Immature natural killer cell (primary cell): ENCODE measurements at regions not wholly inside any gene's neighbourhood (a gene's known extent, or its start where the extent isn't known, plus 50 kb on each side); places are given as distances from the start of the nearest gene placed in this dataset.

ENCODE experiments used
- DNase-seq, 3 donors: peaks; one replicate each; pipeline ENCODE4 v3.0.0; 2022; ENCODE audit warnings: mixed read lengths in 1 of 3
- H3K27ac Mint-ChIP-seq, 6 donors: one replicate each; pipeline ENCODE4 v1.8.0; 2020; ENCODE audit warnings: mixed read lengths in 6 of 6, mild to moderate bottlenecking in 5 of 6, inconsistent platforms in 4 of 6, moderate library complexity in 3 of 6
- H3K27me3 Mint-ChIP-seq, 3 donors: one replicate each; pipeline ENCODE4 v1.8.0; 2020 to 2021; ENCODE audit warnings: low read depth in 3 of 3, mild to moderate bottlenecking in 3 of 3, mixed read lengths in 3 of 3, moderate library complexity in 3 of 3, inconsistent platforms in 1 of 3
- H3K36me3 Mint-ChIP-seq, 3 donors: one replicate each; pipeline ENCODE4 v1.8.0; 2020; ENCODE audit warnings: mixed read lengths in 3 of 3, inconsistent platforms in 2 of 3, mild to moderate bottlenecking in 2 of 3
- H3K4me1 Mint-ChIP-seq, 2 donors: one replicate each; pipeline ENCODE4 v1.8.0; 2020; ENCODE audit warnings: inconsistent platforms in 2 of 2, mild to moderate bottlenecking in 2 of 2, mixed read lengths in 2 of 2, moderate library complexity in 1 of 2
- H3K4me3 Mint-ChIP-seq, 5 donors: one replicate each; pipeline ENCODE4 v1.8.0; 2020; ENCODE audit warnings: mild to moderate bottlenecking in 5 of 5, mixed read lengths in 5 of 5, inconsistent platforms in 3 of 5, moderate library complexity in 3 of 5
- H3K9me3 Mint-ChIP-seq, 6 donors: one replicate each; pipeline ENCODE4 v1.8.0; 2020; ENCODE audit warnings: mild to moderate bottlenecking in 6 of 6, mixed read lengths in 6 of 6, inconsistent platforms in 4 of 6, moderate library complexity in 3 of 6

- Mint-ChIP-seq H3K4me1 (no peaks in the 10 kb centered on the region), H3K4me3 (no peak overlapping the region), H3K36me3 (peaks cover 0 to 5% (median 0%) of the 10 kb centered on the region in 3 donors), H3K9me3 (peaks cover 0 to 5% (median 1%) of the 10 kb centered on the region in 6 donors), H3K27ac (no peak overlapping the region), H3K27me3 (peaks cover 10 to 14% (median 13%) of the 10 kb centered on the region in 3 donors)
- DNase-seq, result no peak
Measured at GRCh38 chr22:48118654-48119053, 1356.2 kb downstream of the TBC1D22A start.

- H3K27me3 Mint-ChIP-seq, result peaks cover 8 to 11% (median 11%) of the 10 kb centered on the region in 3 donors
- no peak overlapping the region for H3K27ac Mint-ChIP-seq
- H3K4me3 Mint-ChIP-seq, result no peak overlapping the region
- H3K36me3 Mint-ChIP-seq, result no peaks in the 10 kb centered on the region
- H3K9me3 Mint-ChIP-seq, result peaks cover 0 to 4% (median 0%) of the 10 kb centered on the region in 6 donors
- H3K4me1 Mint-ChIP-seq, result peaks cover 0 to 6% of the 10 kb centered on the region in 2 donors
- no peak for DNase-seq
Measured at GRCh38 chr22:48116871-48117270, 1354.4 kb downstream of the TBC1D22A start.

- H3K36me3 Mint-ChIP-seq, result peaks cover 0 to 8% (median 4%) of the 10 kb centered on the region in 3 donors
- H3K4me3 Mint-ChIP-seq, result no peak overlapping the region
- H3K27ac Mint-ChIP-seq, result no peak overlapping the region
- no peak for DNase-seq
- peaks cover 0 to 10% (median 7%) of the 10 kb centered on the region in 6 donors for H3K9me3 Mint-ChIP-seq
- peaks cover 0 to 6% of the 10 kb centered on the region in 2 donors for H3K4me1 Mint-ChIP-seq
- H3K27me3 Mint-ChIP-seq, result peaks cover 8 to 14% (median 10%) of the 10 kb centered on the region in 3 donors
Measured at GRCh38 chr22:48112687-48113521, 1350.5 kb downstream of the TBC1D22A start.

GRCh38 chr22:48106715-48107259 is 1344.3 kb downstream of the TBC1D22A start:
- H3K27me3 Mint-ChIP-seq, result peaks cover 5 to 10% (median 8%) of the 10 kb centered on the region in 3 donors
- peaks cover 0 to 10% (median 7%) of the 10 kb centered on the region in 6 donors for H3K9me3 Mint-ChIP-seq
- peaks cover 3 to 9% of the 10 kb centered on the region in 2 donors for H3K4me1 Mint-ChIP-seq
- no peak overlapping the region for H3K27ac Mint-ChIP-seq
- DNase-seq, result no peak
- H3K36me3 Mint-ChIP-seq, result peaks cover 4 to 11% (median 10%) of the 10 kb centered on the region in 3 donors
- no peak overlapping the region for H3K4me3 Mint-ChIP-seq

GRCh38 chr22:48106215-48106614 is 1343.8 kb downstream of the TBC1D22A start:
- Mint-ChIP-seq H3K36me3 (peaks cover 4 to 11% (median 10%) of the 10 kb centered on the region in 3 donors), H3K4me1 (peaks cover 5 to 13% of the 10 kb centered on the region in 2 donors), H3K4me3 (peak overlapping the region in 1 of 5 donors; percentile 46), H3K27me3 (peaks cover 5 to 10% (median 8%) of the 10 kb centered on the region in 3 donors), H3K9me3 (peaks cover 0 to 10% (median 7%) of the 10 kb centered on the region in 6 donors), H3K27ac (peak overlapping the region in 1 of 6 donors; percentile 31)
- DNase-seq, result no peak

- Mint-ChIP-seq H3K27ac (peak overlapping the region in 1 of 6 donors; percentile 21), H3K4me1 (peaks cover 11 to 22% of the 10 kb centered on the region in 2 donors), H3K9me3 (peaks cover 0 to 10% (median 7%) of the 10 kb centered on the region in 6 donors), H3K36me3 (peaks cover 4 to 11% (median 10%) of the 10 kb centered on the region in 3 donors), H3K4me3 (peak overlapping the region in 1 of 5 donors; percentile 4), H3K27me3 (peaks cover 7 to 10% (median 8%) of the 10 kb centered on the region in 3 donors)
- DNase-seq, result no peak
Measured at GRCh38 chr22:48105259-48105658, 1342.8 kb downstream of the TBC1D22A start.

GRCh38 chr22:48104766-48105165 is 1342.3 kb downstream of the TBC1D22A start:
- H3K4me1 Mint-ChIP-seq, result peaks cover 16 to 27% of the 10 kb centered on the region in 2 donors
- DNase-seq, result no peak
- no peak overlapping the region for H3K27ac Mint-ChIP-seq
- H3K9me3 Mint-ChIP-seq, result peaks cover 0 to 10% (median 6%) of the 10 kb centered on the region in 6 donors
- H3K36me3 Mint-ChIP-seq, result peaks cover 4 to 11% (median 10%) of the 10 kb centered on the region in 3 donors
- peaks cover 7 to 10% (median 8%) of the 10 kb centered on the region in 3 donors for H3K27me3 Mint-ChIP-seq
- H3K4me3 Mint-ChIP-seq, result peak overlapping the region in 1 of 5 donors; percentile 4

GRCh38 chr22:48104102-48104738 is 1341.8 kb downstream of the TBC1D22A start:
- DNase-seq, result no peak
- Mint-ChIP-seq H3K4me3 (no peak overlapping the region), H3K9me3 (peaks cover 0 to 9% (median 5%) of the 10 kb centered on the region in 6 donors), H3K27ac (peak overlapping the region in 1 of 6 donors; percentile 15), H3K27me3 (peaks cover 7 to 10% (median 8%) of the 10 kb centered on the region in 3 donors), H3K4me1 (peaks cover 21 to 33% of the 10 kb centered on the region in 2 donors), H3K36me3 (peaks cover 4 to 11% (median 10%) of the 10 kb centered on the region in 3 donors)

GRCh38 chr22:48103126-48103875 is 1340.9 kb downstream of the TBC1D22A start:
- Mint-ChIP-seq H3K4me1 (peaks cover 30 to 42% of the 10 kb centered on the region in 2 donors), H3K27me3 (peaks cover 4 to 12% (median 7%) of the 10 kb centered on the region in 3 donors), H3K36me3 (peaks cover 0 to 10% (median 3%) of the 10 kb centered on the region in 3 donors), H3K9me3 (peaks cover 0 to 1% (median under 1%) of the 10 kb centered on the region in 6 donors), H3K27ac (peak overlapping the region in 1 of 6 donors; percentile 59), H3K4me3 (no peak overlapping the region)
- no peak for DNase-seq

GRCh38 chr22:48102581-48102980 is 1340.1 kb downstream of the TBC1D22A start:
- DNase-seq, result no peak
- peaks cover 37 to 49% of the 10 kb centered on the region in 2 donors for H3K4me1 Mint-ChIP-seq
- no peak overlapping the region for H3K4me3 Mint-ChIP-seq
- peaks cover 7 to 13% (median 10%) of the 10 kb centered on the region in 3 donors for H3K27me3 Mint-ChIP-seq
- H3K27ac Mint-ChIP-seq, result peak overlapping the region in 1 of 6 donors; percentile 49
- H3K36me3 Mint-ChIP-seq, result peaks cover 0 to 10% (median 3%) of the 10 kb centered on the region in 3 donors
- no peaks in the 10 kb centered on the region for H3K9me3 Mint-ChIP-seq

- H3K9me3 Mint-ChIP-seq, result no peaks in the 10 kb centered on the region
- H3K4me3 Mint-ChIP-seq, result no peak overlapping the region
- DNase-seq, result no peak
- H3K4me1 Mint-ChIP-seq, result peaks cover 46 to 58% of the 10 kb centered on the region in 2 donors
- peak overlapping the region in 2 of 6 donors; percentile 21 to 26 for H3K27ac Mint-ChIP-seq
- peaks cover 7 to 15% (median 10%) of the 10 kb centered on the region in 3 donors for H3K27me3 Mint-ChIP-seq
- peaks cover 0 to 10% (median 3%) of the 10 kb centered on the region in 3 donors for H3K36me3 Mint-ChIP-seq
Measured at GRCh38 chr22:48101704-48102103, 1339.3 kb downstream of the TBC1D22A start.

- peaks cover 0 to 10% (median 3%) of the 10 kb centered on the region in 3 donors for H3K36me3 Mint-ChIP-seq
- H3K4me1 Mint-ChIP-seq, result peaks cover 49 to 54% of the 10 kb centered on the region in 2 donors
- no peak for DNase-seq
- H3K27me3 Mint-ChIP-seq, result peaks cover 7 to 15% (median 10%) of the 10 kb centered on the region in 3 donors
- no peaks in the 10 kb centered on the region for H3K9me3 Mint-ChIP-seq
- peak overlapping the region in 5 of 6 donors; percentile 21 to 84 (median 65) for H3K27ac Mint-ChIP-seq
- peak overlapping the region; percentile 42 to 60 (median 47) for H3K4me3 Mint-ChIP-seq
Measured at GRCh38 chr22:48100685-48101417, 1338.4 kb downstream of the TBC1D22A start.
